H9 (cell line): ENCODE measurements at regions not wholly inside any gene's neighbourhood (a gene's known extent, or its start where the extent isn't known, plus 50 kb on each side); places are given as distances from the start of the nearest gene placed in this dataset.

Source experiments
- DNase-seq: peaks from one replicate; pipeline ENCODE4 v3.0.0-alpha.2; 2017
- H2AFZ ChIP-seq: one replicate; pipeline ENCODE4 v1.6.1; 2013; ENCODE audit warnings: mild to moderate bottlenecking, low read length, control low read depth, moderate library complexity
- H2AK5ac ChIP-seq: 2 replicates; pipeline ENCODE4 v1.6.1; 2013; ENCODE audit warnings: low read length, control low read depth, mixed read lengths; ENCODE audit not compliant: insufficient read length
- H2BK120ac ChIP-seq: one replicate; pipeline ENCODE4 v1.6.1; 2013; ENCODE audit warnings: low read depth, mild to moderate bottlenecking, low read length, control low read depth, inconsistent platforms; ENCODE audit not compliant: poor library complexity, severe bottlenecking
- H2BK12ac ChIP-seq: 2 replicates; pipeline ENCODE4 v1.6.1; 2013; ENCODE audit warnings: low read length, control low read depth, mixed read lengths, low read depth; ENCODE audit not compliant: insufficient read length
- H2BK15ac ChIP-seq: 2 replicates; pipeline ENCODE4 v1.6.1; 2013; ENCODE audit warnings: low read depth, low read length, control low read depth
- H2BK20ac ChIP-seq: one replicate; pipeline ENCODE4 v1.6.1; 2013; ENCODE audit warnings: low read depth, mild to moderate bottlenecking, low read length, control low read depth, inconsistent platforms; ENCODE audit not compliant: poor library complexity, severe bottlenecking
- H2BK5ac ChIP-seq: 2 replicates; pipeline ENCODE4 v1.6.1; 2013; ENCODE audit warnings: low read length, control low read depth, mixed read lengths; ENCODE audit not compliant: insufficient read length
- H3K14ac ChIP-seq: 2 replicates; pipeline ENCODE4 v1.6.1; 2013; ENCODE audit warnings: low read length, control low read depth; ENCODE audit not compliant: insufficient read depth
- H3K18ac ChIP-seq: 2 replicates; pipeline ENCODE4 v1.6.1; 2013; ENCODE audit warnings: low read depth, mild to moderate bottlenecking, mixed read lengths, low read length, control low read depth; ENCODE audit not compliant: insufficient read length
- H3K23ac ChIP-seq: 2 replicates; pipeline ENCODE4 v1.6.1; 2013; ENCODE audit warnings: low read length, control low read depth, mixed read lengths, low read depth; ENCODE audit not compliant: insufficient read length
- H3K23me2 ChIP-seq: 2 replicates; pipeline ENCODE4 v1.6.1; 2013; ENCODE audit warnings: low read depth, mild to moderate bottlenecking, mixed read lengths, low read length, control low read depth; ENCODE audit not compliant: insufficient read length, poor library complexity, severe bottlenecking
- H3K27ac ChIP-seq: 2 replicates; pipeline ENCODE4 v1.5.1; 2013; ENCODE audit warnings: low read length, control low read depth, mixed read lengths, low read depth; ENCODE audit not compliant: insufficient read length
- H3K27me3 ChIP-seq: 2 replicates; pipeline ENCODE4 v1.6.1; 2013; ENCODE audit warnings: low read length, control low read depth, inconsistent platforms; ENCODE audit not compliant: insufficient read depth
- H3K4ac ChIP-seq: 2 replicates; pipeline ENCODE4 v1.6.1; 2013; ENCODE audit warnings: low read depth, mild to moderate bottlenecking, control low read depth, inconsistent platforms, low read length, moderate library complexity
- H3K4me1 ChIP-seq: 2 replicates; pipeline ENCODE4 v1.6.1; 2013; ENCODE audit warnings: low read length, control low read depth, inconsistent platforms; ENCODE audit not compliant: insufficient read depth
- H3K4me2 ChIP-seq: 2 replicates; pipeline ENCODE4 v1.6.1; 2013; ENCODE audit warnings: low read length, control low read depth, mixed read lengths; ENCODE audit not compliant: insufficient read length, insufficient read depth
- H3K56ac ChIP-seq: 2 replicates; pipeline ENCODE4 v1.6.1; 2013; ENCODE audit warnings: low read depth, mild to moderate bottlenecking, mixed read lengths, low read length, control low read depth; ENCODE audit not compliant: insufficient read length
- H3K79me1 ChIP-seq: 2 replicates; pipeline ENCODE4 v1.6.1; 2013; ENCODE audit warnings: low read depth, mild to moderate bottlenecking, moderate library complexity, low read length, control low read depth, inconsistent platforms; ENCODE audit not compliant: insufficient read depth, poor library complexity, severe bottlenecking
- H3K79me2 ChIP-seq: 2 replicates; pipeline ENCODE4 v1.6.1; 2013; ENCODE audit warnings: low read length, control low read depth, inconsistent platforms; ENCODE audit not compliant: insufficient read depth
- H3K9ac ChIP-seq: 2 replicates; pipeline ENCODE4 v1.6.1; 2013; ENCODE audit warnings: low read length, control low read depth, mixed read lengths; ENCODE audit not compliant: insufficient read length; ENCODE audit errors: extremely low read depth
- H3K9me3 ChIP-seq: one replicate; pipeline ENCODE4 v1.6.1; 2013; ENCODE audit warnings: low read depth, low read length, inconsistent platforms; ENCODE audit not compliant: control insufficient read depth
- H3T11ph ChIP-seq: one replicate; pipeline ENCODE4 v1.6.1; 2013; ENCODE audit warnings: mild to moderate bottlenecking, low read length, control low read depth, inconsistent platforms
- H4K20me1 ChIP-seq: one replicate; pipeline ENCODE4 v1.6.1; 2013; ENCODE audit not compliant: control insufficient read depth, insufficient read length, insufficient read depth
- H4K5ac ChIP-seq: 2 replicates; pipeline ENCODE4 v1.6.1; 2013; ENCODE audit warnings: low read depth, mild to moderate bottlenecking, mixed read lengths, low read length, control low read depth; ENCODE audit not compliant: insufficient read length
- H4K8ac ChIP-seq: replicated peaks from 2 replicates; pipeline ENCODE4 v1.6.1; 2013; ENCODE audit warnings: low read length, control low read depth, mixed read lengths, low read depth; ENCODE audit not compliant: insufficient read length
- H4K91ac ChIP-seq: 2 replicates; pipeline ENCODE4 v1.6.1; 2013; ENCODE audit warnings: low read depth, mild to moderate bottlenecking, moderate library complexity, mixed read lengths, low read length, control low read depth; ENCODE audit not compliant: insufficient read length
- H3K27ac Mint-ChIP-seq, 3 experiments: 2 replicates in 2 of 3; 3 replicates in 1 of 3; pipeline ENCODE4 v1.8.0; 2020 to 2021; ENCODE audit warnings: mixed read lengths in 3 of 3, mild to moderate bottlenecking in 1 of 3, moderate library complexity in 1 of 3
- H3K27me3 Mint-ChIP-seq: 2 replicates; pipeline ENCODE4 v1.8.0; 2021; ENCODE audit warnings: low read depth, mild to moderate bottlenecking, moderate library complexity, mixed read lengths
- H3K36me3 Mint-ChIP-seq, 3 experiments: 2 replicates in 2 of 3; 3 replicates in 1 of 3; pipeline ENCODE4 v1.8.0; 2020 to 2021; ENCODE audit warnings: low read depth in 3 of 3, mixed read lengths in 3 of 3; ENCODE audit not compliant: insufficient read depth in 1 of 3
- H3K4me1 Mint-ChIP-seq, 2 experiments: 2 replicates each; pipeline ENCODE4 v1.8.0; 2020; ENCODE audit warnings: mixed read lengths in 2 of 2
- H3K4me3 Mint-ChIP-seq, 2 experiments: 2 replicates in 1 of 2; 3 replicates in 1 of 2; pipeline ENCODE4 v1.8.0; 2020 to 2021; ENCODE audit warnings: mild to moderate bottlenecking in 2 of 2, mixed read lengths in 2 of 2, moderate library complexity in 1 of 2
- H3K9me3 Mint-ChIP-seq, 2 experiments: 2 replicates in 1 of 2; 3 replicates in 1 of 2; pipeline ENCODE4 v1.8.0; 2020; ENCODE audit warnings: mild to moderate bottlenecking in 2 of 2, mixed read lengths in 2 of 2, moderate library complexity in 1 of 2
- WGBS: extraction: QIAGEN DNeasy Blood & Tissue Kit; methylation state at CpG from one replicate; pipeline ENCODE4 v1.1.7; 2013; ENCODE audit warnings: missing lambda C conversion rate, low lambda C conversion rate, mixed read lengths; ENCODE audit not compliant: insufficient read length; ENCODE audit errors: extremely low coverage; 5-methylcytosine and 5-hydroxymethylcytosine counted together
- TF ChIP-seq, protein P1 (sequence below): fragments of 200-600 bp; sonication (generic); conservative IDR thresholded peaks from 3 replicates; pipeline ENCODE4 v1.8.0; 2021; ENCODE audit warnings: antibody characterized with exemption, mild to moderate bottlenecking

- Histone ChIP-seq H3K79me1 (no peaks in the 10 kb centered on the region), H3K27me3 (no peaks in the 10 kb centered on the region), H3K18ac (no peak overlapping the region), H3K56ac (no peak overlapping the region), H2BK15ac (no peak overlapping the region), H3K23ac (no peak overlapping the region), H3K4me2 (no peak overlapping the region), H4K91ac (no peak overlapping the region), H4K20me1 (no peaks in the 10 kb centered on the region), H2BK20ac (no peak overlapping the region), H3K23me2 (no peaks in the 10 kb centered on the region), H2AK5ac (no peak overlapping the region), H2BK12ac (no peak overlapping the region), H4K5ac (no peak overlapping the region), H3K27ac (no peak overlapping the region), H4K8ac (no peak overlapping the region), H3K9ac (no peak overlapping the region), H3K14ac (no peak overlapping the region), H3K9me3 (no peaks in the 10 kb centered on the region), H3K4ac (no peak overlapping the region), H2BK120ac (no peak overlapping the region), H3K79me2 (no peaks in the 10 kb centered on the region), H3K4me1 (no peaks in the 10 kb centered on the region), H2BK5ac (no peak overlapping the region), H3T11ph (no peak overlapping the region), H2AFZ (no peak overlapping the region)
- DNase-seq = no peak
- H3K36me3 Mint-ChIP-seq = no peaks in the 10 kb centered on the region; a peak in 1 of 7 replicates
- H3K27ac Mint-ChIP-seq = no peak overlapping the region
- H3K27me3 Mint-ChIP-seq = no peaks in the 10 kb centered on the region
- H3K9me3 Mint-ChIP-seq = no peaks in the 10 kb centered on the region; a peak in 1 of 5 replicates
- no peaks in the 10 kb centered on the region for H3K4me1 Mint-ChIP-seq
- H3K4me3 Mint-ChIP-seq = no peak overlapping the region
- TF ChIP-seq, protein P1, sequence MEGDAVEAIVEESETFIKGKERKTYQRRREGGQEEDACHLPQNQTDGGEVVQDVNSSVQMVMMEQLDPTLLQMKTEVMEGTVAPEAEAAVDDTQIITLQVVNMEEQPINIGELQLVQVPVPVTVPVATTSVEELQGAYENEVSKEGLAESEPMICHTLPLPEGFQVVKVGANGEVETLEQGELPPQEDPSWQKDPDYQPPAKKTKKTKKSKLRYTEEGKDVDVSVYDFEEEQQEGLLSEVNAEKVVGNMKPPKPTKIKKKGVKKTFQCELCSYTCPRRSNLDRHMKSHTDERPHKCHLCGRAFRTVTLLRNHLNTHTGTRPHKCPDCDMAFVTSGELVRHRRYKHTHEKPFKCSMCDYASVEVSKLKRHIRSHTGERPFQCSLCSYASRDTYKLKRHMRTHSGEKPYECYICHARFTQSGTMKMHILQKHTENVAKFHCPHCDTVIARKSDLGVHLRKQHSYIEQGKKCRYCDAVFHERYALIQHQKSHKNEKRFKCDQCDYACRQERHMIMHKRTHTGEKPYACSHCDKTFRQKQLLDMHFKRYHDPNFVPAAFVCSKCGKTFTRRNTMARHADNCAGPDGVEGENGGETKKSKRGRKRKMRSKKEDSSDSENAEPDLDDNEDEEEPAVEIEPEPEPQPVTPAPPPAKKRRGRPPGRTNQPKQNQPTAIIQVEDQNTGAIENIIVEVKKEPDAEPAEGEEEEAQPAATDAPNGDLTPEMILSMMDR = no peak
- WGBS = no CpG with 5 or more reads among the region's 3 CpGs
Measured at GRCh38 chr3:192031941-192032340, 571.0 kb downstream of the PYDC2 start.
